ENCODE measurements at regions not wholly inside any gene's neighbourhood (a gene's known extent, or its start where the extent isn't known, plus 50 kb on each side); places are given as distances from the start of the nearest gene placed in this dataset.

DNA sequence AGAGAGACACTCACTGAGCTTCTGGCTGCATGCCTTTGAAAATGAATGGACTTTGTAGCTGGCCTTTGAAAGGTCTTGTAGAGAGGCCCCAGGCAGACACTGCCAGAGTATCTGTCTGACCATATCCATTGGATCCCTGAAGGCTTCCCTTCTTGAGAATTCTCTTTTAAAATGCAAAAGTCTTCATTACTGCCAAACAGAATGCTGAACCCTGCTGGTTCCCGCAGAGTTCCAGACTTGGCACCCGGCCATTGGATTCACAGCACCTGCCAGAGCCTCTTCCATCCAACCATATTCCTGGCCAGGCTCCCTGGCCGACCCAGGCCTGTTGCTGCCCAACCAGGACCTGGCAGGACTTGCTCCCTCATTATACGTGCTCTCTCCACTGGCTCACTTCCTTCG is 182.5 kb downstream of the GXYLT1 start:
- TF ChIP-seq, protein P1, sequence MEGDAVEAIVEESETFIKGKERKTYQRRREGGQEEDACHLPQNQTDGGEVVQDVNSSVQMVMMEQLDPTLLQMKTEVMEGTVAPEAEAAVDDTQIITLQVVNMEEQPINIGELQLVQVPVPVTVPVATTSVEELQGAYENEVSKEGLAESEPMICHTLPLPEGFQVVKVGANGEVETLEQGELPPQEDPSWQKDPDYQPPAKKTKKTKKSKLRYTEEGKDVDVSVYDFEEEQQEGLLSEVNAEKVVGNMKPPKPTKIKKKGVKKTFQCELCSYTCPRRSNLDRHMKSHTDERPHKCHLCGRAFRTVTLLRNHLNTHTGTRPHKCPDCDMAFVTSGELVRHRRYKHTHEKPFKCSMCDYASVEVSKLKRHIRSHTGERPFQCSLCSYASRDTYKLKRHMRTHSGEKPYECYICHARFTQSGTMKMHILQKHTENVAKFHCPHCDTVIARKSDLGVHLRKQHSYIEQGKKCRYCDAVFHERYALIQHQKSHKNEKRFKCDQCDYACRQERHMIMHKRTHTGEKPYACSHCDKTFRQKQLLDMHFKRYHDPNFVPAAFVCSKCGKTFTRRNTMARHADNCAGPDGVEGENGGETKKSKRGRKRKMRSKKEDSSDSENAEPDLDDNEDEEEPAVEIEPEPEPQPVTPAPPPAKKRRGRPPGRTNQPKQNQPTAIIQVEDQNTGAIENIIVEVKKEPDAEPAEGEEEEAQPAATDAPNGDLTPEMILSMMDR (IDR thresholded peaks at IDR 0.05; ENCODE audit: insufficient read depth, low read length), result no peak
- no peak for TF ChIP-seq POLR2AphosphoS5 (IDR thresholded peaks at IDR 0.05; ENCODE audit: low read depth)
- no peak for TF ChIP-seq SPI1 (IDR thresholded peaks at IDR 0.05; ENCODE audit: borderline replicate concordance, low read depth)
- TF ChIP-seq, protein P2, sequence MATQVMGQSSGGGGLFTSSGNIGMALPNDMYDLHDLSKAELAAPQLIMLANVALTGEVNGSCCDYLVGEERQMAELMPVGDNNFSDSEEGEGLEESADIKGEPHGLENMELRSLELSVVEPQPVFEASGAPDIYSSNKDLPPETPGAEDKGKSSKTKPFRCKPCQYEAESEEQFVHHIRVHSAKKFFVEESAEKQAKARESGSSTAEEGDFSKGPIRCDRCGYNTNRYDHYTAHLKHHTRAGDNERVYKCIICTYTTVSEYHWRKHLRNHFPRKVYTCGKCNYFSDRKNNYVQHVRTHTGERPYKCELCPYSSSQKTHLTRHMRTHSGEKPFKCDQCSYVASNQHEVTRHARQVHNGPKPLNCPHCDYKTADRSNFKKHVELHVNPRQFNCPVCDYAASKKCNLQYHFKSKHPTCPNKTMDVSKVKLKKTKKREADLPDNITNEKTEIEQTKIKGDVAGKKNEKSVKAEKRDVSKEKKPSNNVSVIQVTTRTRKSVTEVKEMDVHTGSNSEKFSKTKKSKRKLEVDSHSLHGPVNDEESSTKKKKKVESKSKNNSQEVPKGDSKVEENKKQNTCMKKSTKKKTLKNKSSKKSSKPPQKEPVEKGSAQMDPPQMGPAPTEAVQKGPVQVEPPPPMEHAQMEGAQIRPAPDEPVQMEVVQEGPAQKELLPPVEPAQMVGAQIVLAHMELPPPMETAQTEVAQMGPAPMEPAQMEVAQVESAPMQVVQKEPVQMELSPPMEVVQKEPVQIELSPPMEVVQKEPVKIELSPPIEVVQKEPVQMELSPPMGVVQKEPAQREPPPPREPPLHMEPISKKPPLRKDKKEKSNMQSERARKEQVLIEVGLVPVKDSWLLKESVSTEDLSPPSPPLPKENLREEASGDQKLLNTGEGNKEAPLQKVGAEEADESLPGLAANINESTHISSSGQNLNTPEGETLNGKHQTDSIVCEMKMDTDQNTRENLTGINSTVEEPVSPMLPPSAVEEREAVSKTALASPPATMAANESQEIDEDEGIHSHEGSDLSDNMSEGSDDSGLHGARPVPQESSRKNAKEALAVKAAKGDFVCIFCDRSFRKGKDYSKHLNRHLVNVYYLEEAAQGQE (IDR thresholded peaks at IDR 0.05; ENCODE audit: insufficient replicate concordance, low read depth), result no peak
